ENCODE measurements at regions not wholly inside any gene's neighbourhood (a gene's known extent, or its start where the extent isn't known, plus 50 kb on each side); places are given as distances from the start of the nearest gene placed in this dataset.

DNA sequence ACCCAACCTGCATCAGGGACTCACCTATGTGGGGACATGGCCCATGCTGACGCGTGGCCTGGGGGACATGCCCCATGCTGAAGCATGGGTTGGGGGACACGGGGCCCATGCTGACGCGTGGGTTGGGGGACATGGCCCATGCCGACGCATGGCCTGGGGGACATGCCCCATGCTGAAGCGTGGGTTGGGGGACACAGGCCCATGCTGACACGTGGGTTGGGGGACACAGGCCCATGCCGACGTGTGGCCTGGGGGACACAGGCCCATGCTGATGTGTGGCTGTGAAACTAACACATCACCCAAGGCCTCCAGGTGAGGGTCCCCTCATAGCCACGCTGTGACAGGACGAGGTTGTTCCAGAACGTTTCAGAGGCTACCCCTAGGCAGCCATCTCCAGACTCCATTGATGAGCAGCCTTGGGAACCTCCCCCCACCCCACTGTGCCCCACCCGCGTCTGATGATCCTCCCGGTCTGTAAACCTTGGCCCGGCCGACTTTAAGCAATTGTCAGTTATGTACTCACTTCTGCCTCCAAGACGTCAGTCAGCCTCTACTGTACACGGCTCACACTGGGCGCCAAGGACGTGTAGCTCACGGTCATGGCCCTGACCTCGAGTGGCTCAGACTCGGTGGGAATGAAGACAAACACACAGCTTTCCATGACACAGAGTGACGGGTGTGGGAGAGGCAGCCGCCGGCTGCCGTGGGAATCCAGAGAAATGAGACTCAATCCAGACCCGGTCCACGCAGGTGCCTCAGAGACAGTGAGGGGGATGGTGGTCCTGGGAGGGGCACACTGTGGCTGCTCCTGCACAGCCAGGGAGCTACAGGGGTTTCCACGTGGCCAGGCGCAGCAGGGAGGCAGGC lies 50.2 kb upstream of the SLC66A3 start:
- peak in 5 of 42 donors; percentile 0 to 33 (median 16) for DNase-seq
- intact Hi-C loops (cut with DNase I): no loop called here
